Activated B cell treated with CpG ODN at 0.5 μM for 24 hours (primary cell): ENCODE measurements at regions not wholly inside any gene's neighbourhood (a gene's known extent, or its start where the extent isn't known, plus 50 kb on each side); places are given as distances from the start of the nearest gene placed in this dataset.

Experiments
- ATAC-seq: fragments of 200-7000 bp; cut with Tn5 transposase; one replicate; pipeline ENCODE4 v1.10.0; 2021; ENCODE audit warnings: low read depth, mild to moderate bottlenecking, moderate library complexity
- CTCF ChIA-PET: fragments of 350-600 bp; sonication (Branson Sonifier 250); formaldehyde crosslinking; loops from one replicate; lab custom pipeline; 2021; ENCODE audit warnings: antibody characterized with exemption; lab: Charles Lee
- POLR2A ChIA-PET: fragments of 350-600 bp; sonication (Branson Sonifier 250); formaldehyde crosslinking; loops from one replicate; lab custom pipeline; 2021; ENCODE audit warnings: antibody characterized with exemption; lab: Charles Lee
- DNase-seq: peaks from one replicate; pipeline ENCODE4 v3.0.0; 2022
- H3K27ac Mint-ChIP-seq: one replicate; pipeline ENCODE4 v1.8.0; 2020; ENCODE audit warnings: mixed read lengths
- H3K27me3 Mint-ChIP-seq: one replicate; pipeline ENCODE4 v1.8.0; 2021; ENCODE audit warnings: mixed read lengths
- H3K36me3 Mint-ChIP-seq: one replicate; pipeline ENCODE4 v1.8.0; 2021; ENCODE audit warnings: low read depth, mixed read lengths
- H3K4me1 Mint-ChIP-seq: one replicate; pipeline ENCODE4 v1.8.0; 2021; ENCODE audit warnings: mixed read lengths
- H3K4me3 Mint-ChIP-seq: one replicate; pipeline ENCODE4 v1.8.0; 2020; ENCODE audit warnings: mild to moderate bottlenecking, mixed read lengths
- H3K9me3 Mint-ChIP-seq: one replicate; pipeline ENCODE4 v1.8.0; 2020; ENCODE audit warnings: mixed read lengths
- intact Hi-C: fragments of 100-400 bp; cut with micrococcal nuclease; formaldehyde crosslinking; loops from one replicate; pipeline ENCODE4 v1.15.1; 2024
- TF ChIP-seq, protein P1 (sequence below): fragments of 200-600 bp; IDR thresholded peaks from one replicate; pipeline ENCODE4 v1.8.0; 2022; ENCODE audit warnings: antibody characterized with exemption, mild to moderate bottlenecking

DNA sequence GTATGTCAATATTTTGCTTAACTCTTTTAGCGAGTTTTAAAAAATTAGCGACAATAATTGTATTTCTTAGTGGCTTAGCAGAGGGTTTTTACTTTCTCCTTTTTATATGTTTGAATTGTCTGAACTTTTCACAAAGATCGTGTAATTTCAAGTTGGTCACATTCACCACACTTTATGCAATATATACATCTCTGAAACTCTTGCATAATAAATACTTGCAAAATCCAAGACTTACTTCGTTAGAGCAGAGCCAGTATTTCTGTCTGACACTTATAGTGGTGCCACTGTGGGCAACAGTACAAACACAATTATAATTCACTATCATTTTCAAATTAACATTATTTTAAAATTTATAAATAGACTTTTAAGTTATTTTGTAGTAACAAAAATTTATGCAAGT, 62.0 kb downstream of the SUCNR1 start:
- POLR2A ChIA-PET, result no interaction called here
- no peak overlapping the region for H3K4me3 Mint-ChIP-seq
- intact Hi-C loops, result no loop called here

DNA sequence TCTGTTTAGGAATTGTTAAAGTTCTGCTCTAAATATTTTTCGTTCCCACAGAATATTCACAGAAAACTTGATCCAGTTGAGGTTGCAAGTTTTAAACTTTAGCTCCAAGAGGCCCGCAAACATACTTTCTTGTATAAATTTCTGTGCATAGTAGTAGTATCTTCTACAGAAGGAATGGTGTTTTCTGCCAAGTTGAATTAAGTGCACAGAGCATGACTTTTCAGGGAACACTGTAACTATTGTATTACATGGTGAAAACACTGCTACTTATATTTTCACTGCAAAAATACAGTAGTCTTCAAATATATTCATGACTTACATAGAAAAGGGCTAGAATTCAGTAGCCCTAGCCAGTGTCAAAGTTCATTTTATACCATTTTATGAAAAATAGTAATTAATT, 67.0 kb downstream of the SUCNR1 start:
- ATAC-seq (no peak), DNase-seq (no peak)
- H3K27ac Mint-ChIP-seq, result no peak overlapping the region
- ChIA-PET POLR2A (interaction anchor here (0.5 kb wide), 1 partner anchor 44 kb away, joined by 5 read pairs; no protein-coding TSS in a partner anchor), CTCF (no interaction called here)
- no peaks in the 10 kb centered on the region for H3K4me1 Mint-ChIP-seq
- H3K9me3 Mint-ChIP-seq, result no peaks in the 10 kb centered on the region
- H3K4me3 Mint-ChIP-seq, result no peak overlapping the region
- peaks cover 7% of the 10 kb centered on the region for H3K27me3 Mint-ChIP-seq
- no peaks in the 10 kb centered on the region for H3K36me3 Mint-ChIP-seq
- TF ChIP-seq, protein P1, sequence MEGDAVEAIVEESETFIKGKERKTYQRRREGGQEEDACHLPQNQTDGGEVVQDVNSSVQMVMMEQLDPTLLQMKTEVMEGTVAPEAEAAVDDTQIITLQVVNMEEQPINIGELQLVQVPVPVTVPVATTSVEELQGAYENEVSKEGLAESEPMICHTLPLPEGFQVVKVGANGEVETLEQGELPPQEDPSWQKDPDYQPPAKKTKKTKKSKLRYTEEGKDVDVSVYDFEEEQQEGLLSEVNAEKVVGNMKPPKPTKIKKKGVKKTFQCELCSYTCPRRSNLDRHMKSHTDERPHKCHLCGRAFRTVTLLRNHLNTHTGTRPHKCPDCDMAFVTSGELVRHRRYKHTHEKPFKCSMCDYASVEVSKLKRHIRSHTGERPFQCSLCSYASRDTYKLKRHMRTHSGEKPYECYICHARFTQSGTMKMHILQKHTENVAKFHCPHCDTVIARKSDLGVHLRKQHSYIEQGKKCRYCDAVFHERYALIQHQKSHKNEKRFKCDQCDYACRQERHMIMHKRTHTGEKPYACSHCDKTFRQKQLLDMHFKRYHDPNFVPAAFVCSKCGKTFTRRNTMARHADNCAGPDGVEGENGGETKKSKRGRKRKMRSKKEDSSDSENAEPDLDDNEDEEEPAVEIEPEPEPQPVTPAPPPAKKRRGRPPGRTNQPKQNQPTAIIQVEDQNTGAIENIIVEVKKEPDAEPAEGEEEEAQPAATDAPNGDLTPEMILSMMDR, result no peak
- intact Hi-C loops, result no loop called here

More for the DNA sequence above, 62.0 kb downstream of the SUCNR1 start:
- Mint-ChIP-seq H3K4me1 (no peaks in the 10 kb centered on the region), H3K27me3 (peaks cover 9% of the 10 kb centered on the region), H3K36me3 (no peaks in the 10 kb centered on the region), H3K9me3 (no peaks in the 10 kb centered on the region), H3K27ac (no peak overlapping the region)
- no peak for DNase-seq
- ATAC-seq, result no peak
- TF ChIP-seq, protein P1, result no peak
- CTCF ChIA-PET, result no interaction called here

DNA sequence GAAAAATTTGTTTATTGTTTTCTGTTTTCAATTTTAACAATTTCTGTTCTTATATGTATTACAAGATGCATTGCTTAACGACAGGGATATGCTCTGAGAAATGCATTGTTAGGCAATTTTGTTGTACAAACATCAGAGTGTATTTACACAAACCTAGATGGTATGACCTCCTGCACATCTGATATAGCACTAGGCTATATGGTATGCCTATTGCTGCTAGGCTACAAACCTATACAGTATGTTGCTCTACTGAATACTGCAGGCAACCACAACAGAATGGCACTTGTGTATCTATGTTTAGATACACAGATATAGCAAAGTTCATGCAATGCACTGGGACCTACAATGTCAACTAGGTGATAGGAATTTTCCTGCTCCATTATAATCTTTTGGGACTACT, 70.1 kb downstream of the SUCNR1 start:
- DNase-seq (no peak), ATAC-seq (no peak)
- intact Hi-C loops, result no loop called here
- Mint-ChIP-seq H3K4me1 (no peaks in the 10 kb centered on the region), H3K27ac (no peak overlapping the region), H3K9me3 (no peaks in the 10 kb centered on the region), H3K36me3 (no peaks in the 10 kb centered on the region), H3K4me3 (no peak overlapping the region), H3K27me3 (peaks cover 7% of the 10 kb centered on the region)
- TF ChIP-seq, protein P1, result no peak
- POLR2A ChIA-PET, result interaction anchor here (0.7 kb wide), 1 partner anchor 434 kb away, joined by 8 read pairs; no protein-coding TSS in a partner anchor
- CTCF ChIA-PET, result no interaction called here

DNA sequence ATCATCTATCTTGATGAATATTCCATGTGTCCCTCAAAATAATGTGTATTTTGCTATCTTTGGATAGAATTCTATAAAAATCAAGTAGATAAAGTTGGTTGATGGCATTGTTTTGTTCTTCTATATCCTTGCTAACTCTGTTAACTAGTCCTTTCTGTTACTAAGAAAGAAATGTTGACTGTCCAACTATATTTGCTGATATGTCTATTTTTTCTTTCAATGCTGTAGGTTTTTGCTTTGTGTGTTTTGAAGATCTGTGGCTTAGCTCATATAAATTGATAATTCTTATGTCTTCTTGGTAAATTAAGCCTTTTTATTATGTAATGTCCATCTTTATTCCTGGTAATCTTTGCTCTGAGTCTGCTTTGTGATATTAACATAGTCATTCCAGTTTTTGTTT, 70.9 kb downstream of the SUCNR1 start:
- TF ChIP-seq, protein P1, result no peak
- intact Hi-C loops, result no loop called here
- Mint-ChIP-seq H3K27ac (no peak overlapping the region), H3K4me3 (no peak overlapping the region), H3K27me3 (peaks cover 3% of the 10 kb centered on the region), H3K36me3 (no peaks in the 10 kb centered on the region), H3K9me3 (no peaks in the 10 kb centered on the region), H3K4me1 (no peaks in the 10 kb centered on the region)
- ChIA-PET POLR2A (no interaction called here), CTCF (no interaction called here)
- no peak for DNase-seq
- ATAC-seq, result no peak

DNA sequence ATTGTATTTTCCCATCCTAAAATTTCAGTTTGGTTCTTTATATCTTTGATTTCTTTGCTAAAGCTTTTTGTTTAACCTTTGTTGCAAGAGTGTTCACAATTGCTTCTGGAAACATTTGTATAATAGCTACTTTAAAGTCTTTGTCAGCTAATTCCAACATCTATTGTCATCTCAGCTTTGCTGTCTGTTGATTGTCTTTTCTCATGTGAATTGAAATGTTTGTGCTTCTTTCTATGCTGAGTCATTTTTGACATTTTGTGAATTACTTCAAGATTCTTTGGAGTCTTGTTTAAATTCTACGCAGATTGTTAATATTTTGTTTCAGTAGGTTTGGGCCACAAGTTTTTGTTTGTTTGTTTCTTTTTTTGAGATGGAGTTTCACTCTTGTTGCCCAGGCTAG, 73.2 kb downstream of the SUCNR1 start:
- no peak for DNase-seq
- H3K9me3 Mint-ChIP-seq, result no peaks in the 10 kb centered on the region
- no peaks in the 10 kb centered on the region for H3K4me1 Mint-ChIP-seq
- no peak overlapping the region for H3K27ac Mint-ChIP-seq
- no peak for ATAC-seq
- H3K36me3 Mint-ChIP-seq, result no peaks in the 10 kb centered on the region
- TF ChIP-seq, protein P1, result no peak
- CTCF ChIA-PET, result no interaction called here
- POLR2A ChIA-PET, result no interaction called here
- H3K4me3 Mint-ChIP-seq, result no peak overlapping the region
- peaks cover 3% of the 10 kb centered on the region for H3K27me3 Mint-ChIP-seq
- intact Hi-C loops, result no loop called here
